ENCODE measurements at regions not wholly inside any gene's neighbourhood (a gene's known extent, or its start where the extent isn't known, plus 50 kb on each side); places are given as distances from the start of the nearest gene placed in this dataset.

- H3K4me3 ChIP-seq, result no peak overlapping the region
- H3K27me3 ChIP-seq, result no peaks in the 10 kb centered on the region
- no peaks in the 10 kb centered on the region for H3K9me3 ChIP-seq
- DNase-seq, result no peak
- no peak for ATAC-seq (ENCODE audit: low FRiP score in 2 of 2)
- H3K4me1 ChIP-seq, result no peaks in the 10 kb centered on the region
- TF ChIP-seq CTCF (IDR thresholded peaks at IDR 0.05), result no peak
- TF ChIP-seq EP300 (IDR thresholded peaks at IDR 0.05), result no peak
- TF ChIP-seq POLR2AphosphoS5 (IDR thresholded peaks at IDR 0.05), result no peak
- TF ChIP-seq POLR2A (IDR thresholded peaks at IDR 0.05), result no peak
- no peaks in the 10 kb centered on the region for H3K36me3 ChIP-seq
- 77 to 81% methylated on average over 3 of the region's 3 CpGs for WGBS, 2 donors
- H3K27ac ChIP-seq, result no peak overlapping the region
Measured at GRCh38 chr4:134043266-134043665, 158.3 kb downstream of the PABPC4L start.

- ATAC-seq (ENCODE audit: low FRiP score in 2 of 2) (no peak), DNase-seq (no peak)
- H3K27ac ChIP-seq, result no peak overlapping the region
- no peaks in the 10 kb centered on the region for H3K36me3 ChIP-seq
- H3K4me1 ChIP-seq, result no peaks in the 10 kb centered on the region
- no peak for TF ChIP-seq POLR2AphosphoS5 (IDR thresholded peaks at IDR 0.05)
- TF ChIP-seq CTCF (IDR thresholded peaks at IDR 0.05), result no peak
- TF ChIP-seq POLR2A (IDR thresholded peaks at IDR 0.05), result no peak
- no peak for TF ChIP-seq EP300 (IDR thresholded peaks at IDR 0.05)
- no peaks in the 10 kb centered on the region for H3K9me3 ChIP-seq
- no peaks in the 10 kb centered on the region for H3K27me3 ChIP-seq
- H3K4me3 ChIP-seq, result no peak overlapping the region
Measured at GRCh38 chr4:134028421-134028820, 173.2 kb downstream of the PABPC4L start.

GRCh38 chr4:134027931-134028330 lies 173.7 kb downstream of the PABPC4L start:
- DNase-seq, result no peak
- Histone ChIP-seq H3K9me3 (no peaks in the 10 kb centered on the region), H3K36me3 (no peaks in the 10 kb centered on the region), H3K27me3 (no peaks in the 10 kb centered on the region), H3K27ac (no peak overlapping the region), H3K4me3 (no peak overlapping the region), H3K4me1 (no peaks in the 10 kb centered on the region)
- WGBS, 2 donors, result 79 to 83% methylated on average over 1 of the region's 1 CpG
- no peak for TF ChIP-seq POLR2AphosphoS5 (IDR thresholded peaks at IDR 0.05)
- TF ChIP-seq CTCF (IDR thresholded peaks at IDR 0.05), result no peak
- no peak for TF ChIP-seq POLR2A (IDR thresholded peaks at IDR 0.05)
- TF ChIP-seq EP300 (IDR thresholded peaks at IDR 0.05), result no peak
- no peak for ATAC-seq (ENCODE audit: low FRiP score in 2 of 2)

GRCh38 chr4:134024251-134024650 lies 177.3 kb downstream of the PABPC4L start:
- no peak for ATAC-seq (ENCODE audit: low FRiP score in 2 of 2)
- no peak for DNase-seq
- H3K27me3 ChIP-seq, result no peaks in the 10 kb centered on the region
- H3K27ac ChIP-seq, result no peak overlapping the region
- no peaks in the 10 kb centered on the region for H3K9me3 ChIP-seq
- no peaks in the 10 kb centered on the region for H3K36me3 ChIP-seq
- H3K4me1 ChIP-seq, result no peaks in the 10 kb centered on the region
- no peak for TF ChIP-seq CTCF (IDR thresholded peaks at IDR 0.05)
- TF ChIP-seq EP300 (IDR thresholded peaks at IDR 0.05), result no peak
- TF ChIP-seq POLR2A (IDR thresholded peaks at IDR 0.05), result no peak
- TF ChIP-seq POLR2AphosphoS5 (IDR thresholded peaks at IDR 0.05), result no peak
- 78 to 94% methylated on average over 2 of the region's 2 CpGs for WGBS, 2 donors
- no peak overlapping the region for H3K4me3 ChIP-seq

GRCh38 chr4:134019657-134020056 lies 181.9 kb downstream of the PABPC4L start:
- WGBS, 2 donors, result 52 to 62% methylated on average over 1 of the region's 1 CpG
- DNase-seq, result no peak

More at GRCh38 chr4:134019657-134020056, 181.9 kb downstream of the PABPC4L start:
- Histone ChIP-seq H3K36me3 (no peaks in the 10 kb centered on the region), H3K4me1 (no peaks in the 10 kb centered on the region), H3K27me3 (no peaks in the 10 kb centered on the region), H3K4me3 (no peak overlapping the region), H3K27ac (no peak overlapping the region), H3K9me3 (no peaks in the 10 kb centered on the region)
- ATAC-seq (ENCODE audit: low FRiP score in 2 of 2), result no peak
- TF ChIP-seq CTCF (IDR thresholded peaks at IDR 0.05), result no peak
- TF ChIP-seq EP300 (IDR thresholded peaks at IDR 0.05), result no peak
- TF ChIP-seq POLR2A (IDR thresholded peaks at IDR 0.05), result no peak
- TF ChIP-seq POLR2AphosphoS5 (IDR thresholded peaks at IDR 0.05), result no peak

All from upper lobe of left lung (tissue), 6 donors.